PC-9 (cell line): ENCODE measurements at regions not wholly inside any gene's neighbourhood (a gene's known extent, or its start where the extent isn't known, plus 50 kb on each side); places are given as distances from the start of the nearest gene placed in this dataset.

Experiments used
- BruUV-seq: library from RNA; stranded (reverse); fragments of 400-500 nt; replicated peaks from 2 replicates; lab custom pipeline; 2021; lab: Mats Ljungman, UMichigan
- CTCF ChIA-PET: fragments of 300-600 bp; sonication (Branson Sonifier 250); formaldehyde crosslinking; loops from one replicate; lab custom pipeline; 2022; ENCODE audit warnings: antibody characterized with exemption; lab: Charles Lee
- POLR2A ChIA-PET: fragments of 300-600 bp; sonication (Branson Sonifier 250); formaldehyde crosslinking; loops from one replicate; lab custom pipeline; 2022; ENCODE audit warnings: antibody characterized with exemption; ENCODE audit not compliant: unreplicated experiment; lab: Charles Lee
- DNase-seq, 2 experiments: peaks; one replicate each; pipeline versions ENCODE4 v3.0.0 to v3.0.0-alpha.2; 2015 to 2022; ENCODE audit warnings: mixed read lengths in 1 of 2
- H2AFZ ChIP-seq: fragments of 200-600 bp; sonication (generic); 2 replicates; pipeline ENCODE4 v1.8.1; 2017; ENCODE audit warnings: antibody characterized with exemption
- H3F3A ChIP-seq: fragments of 200-600 bp; sonication (generic); 2 replicates; pipeline ENCODE4 v1.8.1; 2017; ENCODE audit warnings: antibody characterized with exemption, mild to moderate bottlenecking, low read depth; ENCODE audit not compliant: insufficient read depth
- H3K27ac ChIP-seq: fragments of 200-600 bp; sonication (generic); 2 replicates; pipeline ENCODE4 v1.6.1; 2016; ENCODE audit warnings: mixed run types
- H3K27me3 ChIP-seq: fragments of 200-600 bp; sonication (generic); 2 replicates; pipeline ENCODE4 v1.6.1; 2016; ENCODE audit warnings: low read depth, mixed run types; ENCODE audit not compliant: insufficient read depth
- H3K36me3 ChIP-seq: fragments of 200-600 bp; sonication (generic); 2 replicates; pipeline ENCODE4 v1.6.1; 2016; ENCODE audit warnings: low read depth, mixed run types
- H3K4me1 ChIP-seq: fragments of 200-600 bp; sonication (generic); replicated peaks from 2 replicates; pipeline ENCODE4 v1.6.1; 2016; ENCODE audit warnings: mixed run types; ENCODE audit not compliant: insufficient read depth
- H3K4me2 ChIP-seq: fragments of 200-600 bp; sonication (generic); 2 replicates; pipeline ENCODE4 v1.6.1; 2017; ENCODE audit warnings: mixed run types
- H3K4me3 ChIP-seq: fragments of 200-600 bp; sonication (generic); 2 replicates; pipeline ENCODE4 v1.6.1; 2016; ENCODE audit warnings: mixed run types
- H3K79me2 ChIP-seq: fragments of 200-600 bp; sonication (generic); 2 replicates; pipeline ENCODE4 v1.6.1; 2017; ENCODE audit warnings: low read depth, mixed run types
- H3K9me2 ChIP-seq: fragments of 200-600 bp; sonication (generic); 2 replicates; pipeline ENCODE4 v1.8.1; 2017; ENCODE audit warnings: mild to moderate bottlenecking; ENCODE audit not compliant: insufficient read depth
- H3K9me3 ChIP-seq: fragments of 200-600 bp; sonication (generic); 2 replicates; pipeline ENCODE4 v1.8.1; 2016; ENCODE audit warnings: low read depth; ENCODE audit not compliant: insufficient read depth
- H4K20me1 ChIP-seq: fragments of 200-600 bp; sonication (generic); 2 replicates; pipeline ENCODE4 v1.8.1; 2017; ENCODE audit not compliant: insufficient read depth
- EZH2 ChIP-seq: fragments of 200-600 bp; sonication (generic); IDR thresholded peaks from 2 replicates; pipeline ENCODE4 v1.8.0; 2017; ENCODE audit warnings: antibody characterized with exemption, low read depth
- intact Hi-C: fragments of 100-400 bp; cut with micrococcal nuclease; formaldehyde crosslinking; loops from one replicate; pipeline ENCODE4 v1.10.0; 2022; ENCODE audit not compliant: unreplicated experiment
- TF ChIP-seq, protein P1 (sequence below): fragments of 200-600 bp; sonication (generic); conservative IDR thresholded peaks from 2 replicates; pipeline ENCODE4 v1.6.1; 2017; ENCODE audit warnings: mixed run types, antibody characterized with exemption, mild to moderate bottlenecking, moderate library complexity

DNA sequence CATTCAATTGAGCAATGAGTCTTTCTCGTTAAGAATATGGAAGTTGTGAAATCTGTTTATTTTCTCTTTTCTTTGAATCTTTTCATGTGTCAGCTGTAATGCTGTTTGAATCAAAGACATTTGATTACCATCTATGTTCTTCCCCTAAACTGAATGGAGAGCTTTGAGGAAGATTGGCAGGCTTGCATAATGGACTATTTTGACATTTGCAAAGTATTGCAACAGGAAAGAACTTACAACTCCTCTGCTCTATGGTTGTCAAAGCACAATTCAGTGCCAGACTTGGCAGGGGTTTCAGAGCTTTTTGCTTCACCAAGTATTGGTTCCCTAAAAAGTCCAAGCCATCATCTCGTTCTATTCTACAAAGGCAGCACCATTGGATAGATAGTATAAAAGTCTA lies 549.0 kb upstream of the NUDT12 start:
- Histone ChIP-seq H4K20me1 (no peaks in the 10 kb centered on the region), H3K27ac (no peak overlapping the region), H3K36me3 (no peaks in the 10 kb centered on the region), H3K4me1 (no peaks in the 10 kb centered on the region), H3F3A (no peaks in the 10 kb centered on the region), H3K4me2 (no peak overlapping the region), H3K9me3 (no peaks in the 10 kb centered on the region), H3K9me2 (no peaks in the 10 kb centered on the region), H3K79me2 (no peaks in the 10 kb centered on the region), H3K4me3 (no peak overlapping the region), H3K27me3 (no peaks in the 10 kb centered on the region), H2AFZ (no peak overlapping the region)
- POLR2A ChIA-PET: no interaction called here
- no TSS peak for BruUV-seq
- intact Hi-C loops: no loop called here
- DNase-seq: no peak
- TF ChIP-seq, protein P1, sequence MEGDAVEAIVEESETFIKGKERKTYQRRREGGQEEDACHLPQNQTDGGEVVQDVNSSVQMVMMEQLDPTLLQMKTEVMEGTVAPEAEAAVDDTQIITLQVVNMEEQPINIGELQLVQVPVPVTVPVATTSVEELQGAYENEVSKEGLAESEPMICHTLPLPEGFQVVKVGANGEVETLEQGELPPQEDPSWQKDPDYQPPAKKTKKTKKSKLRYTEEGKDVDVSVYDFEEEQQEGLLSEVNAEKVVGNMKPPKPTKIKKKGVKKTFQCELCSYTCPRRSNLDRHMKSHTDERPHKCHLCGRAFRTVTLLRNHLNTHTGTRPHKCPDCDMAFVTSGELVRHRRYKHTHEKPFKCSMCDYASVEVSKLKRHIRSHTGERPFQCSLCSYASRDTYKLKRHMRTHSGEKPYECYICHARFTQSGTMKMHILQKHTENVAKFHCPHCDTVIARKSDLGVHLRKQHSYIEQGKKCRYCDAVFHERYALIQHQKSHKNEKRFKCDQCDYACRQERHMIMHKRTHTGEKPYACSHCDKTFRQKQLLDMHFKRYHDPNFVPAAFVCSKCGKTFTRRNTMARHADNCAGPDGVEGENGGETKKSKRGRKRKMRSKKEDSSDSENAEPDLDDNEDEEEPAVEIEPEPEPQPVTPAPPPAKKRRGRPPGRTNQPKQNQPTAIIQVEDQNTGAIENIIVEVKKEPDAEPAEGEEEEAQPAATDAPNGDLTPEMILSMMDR: no peak
- no peak for TF ChIP-seq EZH2
- CTCF ChIA-PET: no interaction called here

DNA sequence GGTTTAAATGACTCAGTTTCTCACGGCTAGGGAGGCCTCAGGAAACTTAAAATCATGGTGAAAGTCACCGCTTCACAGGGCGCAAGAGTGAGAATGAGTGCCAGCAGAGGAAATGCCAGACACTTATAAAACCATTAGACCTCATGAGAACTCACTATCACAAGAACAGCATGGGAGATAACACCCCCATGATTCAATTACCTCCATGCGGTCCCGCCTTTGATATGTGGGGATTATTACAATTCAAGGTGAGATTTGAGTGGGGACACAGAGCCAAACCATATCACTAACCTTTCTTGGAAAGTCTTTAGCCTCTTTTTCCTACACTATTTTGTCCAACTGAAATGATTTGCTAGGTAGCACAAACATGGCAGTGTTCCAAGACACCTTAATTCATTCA lies 533.9 kb upstream of the NUDT12 start:
- H3K9me2 ChIP-seq: no peaks in the 10 kb centered on the region
- no peak overlapping the region for H3K27ac ChIP-seq
- no peak overlapping the region for H3K4me3 ChIP-seq
- no peaks in the 10 kb centered on the region for H4K20me1 ChIP-seq
- CTCF ChIA-PET: no interaction called here
- no peaks in the 10 kb centered on the region for H3K79me2 ChIP-seq
- no peaks in the 10 kb centered on the region for H3K27me3 ChIP-seq
- H3K4me2 ChIP-seq: no peak overlapping the region
- no TSS peak for BruUV-seq
- no peaks in the 10 kb centered on the region for H3K4me1 ChIP-seq
- intact Hi-C loops: no loop called here
- TF ChIP-seq, protein P1: no peak
- TF ChIP-seq EZH2: no peak
- H3K9me3 ChIP-seq: no peaks in the 10 kb centered on the region
- H3F3A ChIP-seq: no peaks in the 10 kb centered on the region
- DNase-seq: no peak
- POLR2A ChIA-PET: no interaction called here
- no peak overlapping the region for H2AFZ ChIP-seq
- H3K36me3 ChIP-seq: no peaks in the 10 kb centered on the region

DNA sequence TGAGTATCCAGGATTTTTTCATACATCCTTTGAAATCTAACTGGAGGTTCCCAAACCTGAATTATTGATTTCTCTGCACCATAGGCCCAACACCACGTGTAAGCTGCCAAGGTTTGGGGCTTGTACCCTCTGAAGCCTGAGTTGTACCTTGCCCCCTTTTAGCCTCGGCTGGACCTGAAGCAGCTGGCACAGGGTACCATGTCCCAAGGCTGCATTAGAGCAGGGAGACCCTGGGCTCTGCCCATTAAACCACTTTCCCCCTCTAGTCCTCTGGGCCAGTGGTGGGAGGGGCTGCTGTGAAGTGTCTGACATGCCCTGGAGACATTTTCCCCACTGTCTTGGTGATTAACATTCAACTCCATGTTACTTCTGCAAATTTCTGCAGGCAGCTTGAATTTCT lies 532.9 kb upstream of the NUDT12 start:
- TF ChIP-seq EZH2: no peak
- TF ChIP-seq, protein P1: no peak
- CTCF ChIA-PET: no interaction called here
- no TSS peak for BruUV-seq

More for the DNA sequence above, 532.9 kb upstream of the NUDT12 start:
- intact Hi-C loops: no loop called here
- Histone ChIP-seq H4K20me1 (no peaks in the 10 kb centered on the region), H3K27ac (no peak overlapping the region), H3K4me2 (no peak overlapping the region), H3F3A (no peaks in the 10 kb centered on the region), H3K79me2 (no peaks in the 10 kb centered on the region), H3K9me2 (no peaks in the 10 kb centered on the region), H3K4me1 (no peaks in the 10 kb centered on the region), H3K4me3 (no peak overlapping the region), H2AFZ (no peak overlapping the region), H3K9me3 (no peaks in the 10 kb centered on the region), H3K27me3 (no peaks in the 10 kb centered on the region), H3K36me3 (no peaks in the 10 kb centered on the region)
- POLR2A ChIA-PET: no interaction called here
- DNase-seq: no peak
